ENCODE measurements at regions not wholly inside any gene's neighbourhood (a gene's known extent, or its start where the extent isn't known, plus 50 kb on each side); places are given as distances from the start of the nearest gene placed in this dataset.
A peak's percentile ranks its signal among the peaks of the same experiment; 100 is the strongest.

- no peak for DNase-seq
Observed at GRCh38 chrX:131779306-131779705, 235.4 kb downstream of the OR13H1 start.

GRCh38 chrX:131779741-131780140 is 235.9 kb downstream of the OR13H1 start:
- no peak for DNase-seq

- DNase-seq: no peak
Observed at GRCh38 chrX:131782646-131783045, 238.8 kb downstream of the OR13H1 start.

GRCh38 chrX:131783555-131784308 is 239.4 kb upstream of the STK26 start:
- peak in 1 of 2 donors; percentile 70 for DNase-seq

GRCh38 chrX:131789664-131790063 is 233.4 kb upstream of the STK26 start:
- no peak for DNase-seq

DNA sequence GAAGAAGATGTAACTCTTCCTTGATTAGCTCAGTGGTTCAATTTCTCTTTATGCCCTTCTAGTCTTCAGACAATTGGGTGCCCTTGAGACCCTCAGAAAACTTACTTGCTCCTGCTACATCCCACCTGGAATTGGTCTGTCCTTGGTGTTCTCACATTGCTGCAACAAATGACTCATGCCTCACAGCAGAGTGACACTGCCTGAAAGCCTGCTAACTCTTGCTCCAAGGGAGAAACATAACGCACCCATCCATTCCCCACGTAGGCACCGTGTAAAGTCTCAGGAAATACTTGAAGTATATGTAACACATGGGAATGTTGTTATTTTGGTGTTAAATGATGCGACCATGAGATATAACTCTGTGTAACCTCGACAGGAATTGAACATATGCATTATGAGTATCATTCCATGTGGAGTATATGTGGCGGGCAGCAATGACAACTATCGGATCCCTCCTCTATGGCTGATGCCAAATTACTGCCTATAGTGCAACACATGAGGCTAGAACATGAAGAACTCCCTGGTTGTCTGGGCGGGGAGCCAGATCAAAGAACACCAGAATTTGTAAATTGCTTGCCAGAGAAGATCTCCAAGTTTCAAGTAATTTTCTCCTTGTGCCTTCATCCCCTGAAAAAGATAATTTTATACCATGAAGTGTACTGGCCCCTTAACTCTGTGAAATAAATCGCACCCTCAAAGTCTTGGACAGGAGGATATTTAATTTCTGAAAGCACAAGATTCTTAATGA is 231.3 kb upstream of the STK26 start:
- no peak for DNase-seq

- peak in 1 of 2 donors; percentile 72 for DNase-seq
Observed at GRCh38 chrX:131792356-131792749, 230.7 kb upstream of the STK26 start.

- DNase-seq: peak in 1 of 2 donors; percentile 73
Observed at GRCh38 chrX:131792789-131793462, 230.2 kb upstream of the STK26 start.

- DNase-seq: no peak
Observed at GRCh38 chrX:131795442-131796229, 227.5 kb upstream of the STK26 start.

GRCh38 chrX:131801066-131801465 is 222.0 kb upstream of the STK26 start:
- no peak for DNase-seq

- no peak for DNase-seq
Observed at GRCh38 chrX:131801911-131802310, 221.2 kb upstream of the STK26 start.

DNA sequence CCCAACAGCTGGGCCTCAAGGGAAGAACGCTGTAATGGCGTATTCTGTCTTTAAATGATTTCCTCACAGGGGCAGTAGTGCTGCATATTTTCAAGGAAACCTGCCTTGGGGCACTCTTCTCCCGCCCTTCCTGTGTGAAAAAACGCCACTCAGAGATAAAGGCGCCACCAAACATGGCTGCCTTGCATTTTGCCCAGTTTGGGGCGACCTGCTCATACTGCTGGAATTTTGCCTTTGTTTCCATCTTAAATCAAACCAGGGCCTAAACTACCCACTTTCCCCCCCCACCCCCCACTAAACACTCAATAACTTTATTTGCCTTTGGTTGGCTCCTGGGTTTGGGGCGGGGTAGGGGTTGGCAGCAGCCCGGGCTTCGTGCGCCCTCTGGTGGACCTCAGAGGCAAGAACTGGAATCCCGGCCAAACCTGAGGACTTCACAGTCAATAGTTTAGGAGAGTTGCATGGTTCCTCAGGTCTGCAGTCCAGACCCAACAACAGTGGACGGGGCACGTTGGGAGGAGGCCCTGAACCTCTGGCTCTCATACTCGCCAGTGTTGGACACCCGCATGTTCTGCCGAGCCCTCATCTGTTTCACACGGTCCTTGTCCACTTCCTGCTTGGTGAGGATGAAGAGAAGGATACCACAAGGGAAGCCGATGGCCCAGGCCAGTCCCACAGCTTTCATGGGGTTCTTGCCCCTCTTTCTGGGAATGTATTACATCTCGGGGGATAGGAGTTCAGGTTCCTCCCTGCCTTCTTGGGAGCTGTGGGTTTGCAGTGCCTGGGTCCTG is 220.1 kb upstream of the STK26 start:
- DNase-seq: peak in 1 of 2 donors; percentile 64

DNA sequence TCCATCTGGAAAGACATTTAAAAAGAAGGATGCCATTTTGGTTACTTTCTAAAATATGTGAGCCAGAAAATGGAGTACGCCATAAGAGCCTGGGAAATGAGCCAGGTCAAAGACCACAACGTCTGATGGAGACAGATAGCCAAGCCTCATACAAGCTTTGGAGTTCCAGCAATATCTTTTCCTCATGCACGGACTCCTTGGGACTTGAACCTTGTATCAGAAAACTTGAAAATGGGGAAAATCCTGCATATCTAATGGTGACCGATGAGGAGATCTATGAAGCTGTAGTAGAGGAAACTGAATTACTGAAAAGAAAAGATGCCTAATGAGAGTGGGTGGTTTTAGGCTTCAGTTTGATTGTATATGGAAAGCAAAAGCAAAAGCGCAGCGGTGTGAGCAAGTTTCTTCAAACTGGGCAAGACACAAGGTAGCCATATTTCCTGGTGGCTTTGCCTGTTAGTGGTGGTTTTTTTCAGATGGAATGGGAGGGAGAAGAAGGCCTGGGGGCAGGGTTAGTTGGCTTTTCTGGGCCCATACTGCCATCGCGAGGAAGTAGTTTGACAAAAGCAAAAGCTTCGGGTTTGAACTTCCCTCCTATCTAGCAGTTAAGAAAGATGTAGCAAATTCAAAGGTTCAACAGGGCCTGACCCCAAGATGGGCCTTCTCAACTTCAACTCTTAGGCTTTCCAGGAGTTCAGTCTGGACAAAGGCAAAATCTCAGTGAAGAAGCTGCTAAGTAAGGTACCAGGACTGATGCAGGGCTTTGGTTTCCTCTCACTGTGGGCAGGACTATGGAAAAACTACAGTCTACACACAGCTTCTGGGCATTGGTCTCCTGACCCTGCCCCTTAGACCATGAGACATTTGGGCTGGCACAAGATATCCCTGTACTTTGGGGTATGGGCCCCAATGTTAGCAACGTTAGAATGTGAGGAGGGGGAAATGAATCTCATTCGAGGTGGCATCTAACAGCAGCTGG is 210.0 kb upstream of the STK26 start:
- DNase-seq: peak; percentile 35 to 71

DNA sequence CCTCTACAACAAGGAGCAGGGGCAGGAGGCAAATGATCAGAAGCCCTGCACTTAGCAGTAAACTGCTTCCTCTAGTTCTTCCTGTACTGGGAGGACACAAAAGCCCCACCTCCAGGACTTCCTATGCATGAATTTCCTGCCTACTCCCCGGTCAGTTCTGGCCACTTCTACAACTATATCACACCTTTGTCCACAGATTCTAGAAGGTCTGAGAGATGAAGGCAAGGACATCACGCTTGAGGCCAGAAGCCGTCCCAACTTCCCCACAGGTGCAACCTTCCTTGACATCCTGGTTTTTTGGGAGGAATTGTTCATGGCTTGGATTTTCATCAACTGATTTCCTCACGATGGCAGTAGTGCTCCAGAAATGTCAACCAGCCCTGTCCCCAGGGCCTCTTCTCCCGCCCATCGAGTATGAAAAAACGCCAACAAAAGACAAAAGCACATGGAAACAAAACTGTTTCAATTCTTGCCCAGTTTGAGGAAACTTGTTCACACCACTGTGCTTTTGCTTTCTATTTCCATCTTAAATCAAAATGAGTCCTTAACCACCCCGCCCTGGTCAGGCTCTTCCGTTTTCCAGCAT is 206.5 kb upstream of the STK26 start:
- DNase-seq: peak; percentile 55 to 72

- DNase-seq: no peak
Observed at GRCh38 chrX:131818297-131818936, 204.7 kb upstream of the STK26 start.

GRCh38 chrX:131821945-131822622 is 201.0 kb upstream of the STK26 start:
- peak in 1 of 2 donors; percentile 63 for DNase-seq

DNA sequence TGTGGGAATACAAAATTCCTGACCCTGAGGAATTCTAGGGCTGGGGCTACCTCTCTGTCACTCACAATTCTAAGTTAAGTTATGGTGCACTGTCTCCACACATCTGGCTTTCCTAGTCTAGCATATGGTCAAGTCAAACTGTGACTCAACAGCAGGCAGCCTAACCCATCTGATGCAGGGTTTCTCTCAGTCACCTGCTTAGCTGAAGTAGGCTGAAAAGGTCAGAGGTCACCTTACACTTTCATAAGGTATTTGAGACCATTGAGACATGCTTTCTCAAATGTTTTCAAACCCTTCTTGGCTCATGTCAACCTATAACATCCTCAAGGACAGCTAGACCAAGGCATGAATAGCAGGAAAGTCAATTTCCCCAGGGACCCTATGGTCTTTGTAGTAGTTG is 196.5 kb upstream of the STK26 start:
- no peak for DNase-seq

GRCh38 chrX:131827935-131828334 is 195.2 kb upstream of the STK26 start:
- no peak for DNase-seq

DNA sequence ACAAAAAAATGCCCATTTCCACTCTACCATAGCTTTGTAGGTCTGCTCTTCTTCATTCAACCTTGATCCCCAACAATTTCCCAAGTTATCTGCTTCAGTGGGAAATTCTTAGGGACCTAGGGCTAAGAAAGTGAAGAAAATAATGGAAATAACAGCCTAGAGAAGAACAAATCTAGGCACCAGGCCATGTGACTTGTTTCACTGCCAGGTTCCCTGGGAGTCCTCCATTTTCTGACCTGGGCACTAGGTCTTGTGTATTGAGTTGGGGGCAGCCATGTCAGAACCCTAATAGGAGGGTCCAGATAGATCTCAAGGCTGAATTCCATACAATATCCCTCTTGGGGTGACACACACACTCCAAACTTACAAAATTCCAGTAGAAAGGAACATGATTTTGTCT is 194.6 kb upstream of the STK26 start:
- DNase-seq: no peak
